HEK293T (cell line): ENCODE measurements at regions not wholly inside any gene's neighbourhood (a gene's known extent, or its start where the extent isn't known, plus 50 kb on each side); places are given as distances from the start of the nearest gene placed in this dataset.

ENCODE experiments used
- ARNT ChIP-seq: fragments of 450-650 bp; IDR thresholded peaks from 2 replicates; pipeline ENCODE4 v1.6.1; 2017; ENCODE audit warnings: mild to moderate bottlenecking
- FOXA1 ChIP-seq: fragments of 450-650 bp; IDR thresholded peaks from 2 replicates; pipeline ENCODE4 v1.6.1; 2016; ENCODE audit warnings: mild to moderate bottlenecking
- FOXM1 ChIP-seq: fragments of 450-650 bp; IDR thresholded peaks from 2 replicates; pipeline ENCODE4 v1.6.1; 2017; ENCODE audit warnings: mild to moderate bottlenecking, borderline replicate concordance
- HDGF ChIP-seq: fragments of 450-650 bp; IDR thresholded peaks from 2 replicates; pipeline ENCODE4 v1.6.1; 2017; ENCODE audit warnings: antibody characterized with exemption, borderline replicate concordance
- LEF1 ChIP-seq: fragments of 450-650 bp; IDR thresholded peaks from 2 replicates; pipeline ENCODE4 v1.6.1; 2017; ENCODE audit warnings: mild to moderate bottlenecking, borderline replicate concordance
- NFRKB ChIP-seq: fragments of 450-650 bp; IDR thresholded peaks from 2 replicates; pipeline ENCODE4 v1.6.1; 2016; ENCODE audit warnings: mild to moderate bottlenecking, moderate library complexity
- SP1 ChIP-seq: fragments of 450-650 bp; IDR thresholded peaks from 2 replicates; pipeline ENCODE4 v1.6.1; 2017
- TARDBP ChIP-seq: fragments of 450-650 bp; IDR thresholded peaks from 2 replicates; pipeline ENCODE4 v1.6.1; 2016

DNA sequence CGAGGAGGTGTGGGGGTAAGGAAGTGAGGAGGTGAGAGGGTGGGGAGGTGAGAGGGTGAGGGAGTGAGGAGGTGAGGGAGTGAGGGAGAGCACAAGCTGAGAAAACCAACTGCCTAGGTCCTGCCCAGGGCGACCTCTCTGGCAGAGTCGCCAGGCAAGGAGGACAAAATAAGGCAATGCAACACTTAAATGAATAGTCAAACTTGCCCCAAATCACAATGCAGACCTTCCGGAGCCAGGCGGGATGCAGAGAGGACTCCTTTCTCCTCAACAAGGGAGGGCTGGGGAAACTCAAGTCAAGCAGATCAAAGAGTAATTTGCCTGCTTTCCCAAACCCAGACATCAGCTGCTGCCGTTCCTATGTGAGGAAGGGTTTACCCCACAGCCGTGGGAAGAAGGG, 86.0 kb downstream of the CCDC185 start:
- TF ChIP-seq FOXM1 (no peak), SP1 (no peak), FOXA1 (no peak), HDGF (no peak), LEF1 (no peak), TARDBP (no peak), NFRKB (no peak), ARNT (no peak)
